SK-N-SH (cell line): ENCODE measurements at regions not wholly inside any gene's neighbourhood (a gene's known extent, or its start where the extent isn't known, plus 50 kb on each side); places are given as distances from the start of the nearest gene placed in this dataset.

Experiments
- EP300 ChIP-seq, 2 experiments: IDR thresholded peaks; 2 replicates each; pipeline versions ENCODE4 v1.4.0 to v1.6.1; 2012; ENCODE audit warnings: borderline replicate concordance in 1 of 2, low read depth in 1 of 2, low read length in 1 of 2
- EZH2phosphoT487 ChIP-seq: fragments of 200-600 bp; sonication (generic); IDR thresholded peaks from 2 replicates; pipeline ENCODE4 v1.6.1; 2017; ENCODE audit warnings: low read depth, mixed run types, mild to moderate bottlenecking, antibody characterized with exemption, moderate library complexity, borderline replicate concordance
- GABPA ChIP-seq: IDR thresholded peaks from 2 replicates; pipeline ENCODE4 v1.4.0; 2012; ENCODE audit warnings: low read depth, mild to moderate bottlenecking
- SIN3A ChIP-seq: IDR thresholded peaks from 2 replicates; pipeline ENCODE4 v1.6.1; 2012; ENCODE audit warnings: low read depth, mild to moderate bottlenecking, low read length, moderate library complexity, borderline replicate concordance
- USF1 ChIP-seq: IDR thresholded peaks from 2 replicates; pipeline ENCODE4 v1.4.0; 2012; ENCODE audit warnings: low read depth, borderline replicate concordance

DNA sequence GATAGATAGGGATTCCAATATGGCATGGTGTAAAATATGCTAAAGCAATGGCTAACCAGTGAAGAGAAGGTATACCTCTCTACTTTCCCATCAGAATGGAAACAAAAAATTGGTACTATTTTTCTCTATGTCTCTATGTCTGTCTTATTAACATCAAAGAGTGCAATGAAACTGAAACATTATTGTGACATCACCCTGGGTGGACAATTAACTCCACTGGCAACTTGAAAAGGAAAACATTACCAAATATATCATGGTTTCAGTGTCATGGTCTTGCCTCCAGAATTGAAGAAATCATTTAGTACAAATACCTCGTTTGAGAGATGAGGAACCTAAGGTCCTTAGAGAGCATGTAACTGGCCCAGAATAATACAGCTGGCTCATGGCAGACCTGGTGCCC, 1132.5 kb upstream of the MAP3K7 start:
- TF ChIP-seq EZH2phosphoT487, result no peak
- no peak for TF ChIP-seq USF1
- TF ChIP-seq EP300 (IDR thresholded peaks at IDR 0.05; ENCODE audit: borderline replicate concordance in 1 of 2, low read depth in 1 of 2, low read length in 1 of 2), result no peak
- TF ChIP-seq SIN3A, result no peak
- no peak for TF ChIP-seq GABPA
